NCI-H2081 (cell line): ENCODE measurements at regions not wholly inside any gene's neighbourhood (a gene's known extent, or its start where the extent isn't known, plus 50 kb on each side); places are given as distances from the start of the nearest gene placed in this dataset.

Source experiments
- DNase-seq, 2 experiments: peaks; one replicate each; lab custom pipeline; 2025; lab: John Stamatoyannopoulos, UW

DNA sequence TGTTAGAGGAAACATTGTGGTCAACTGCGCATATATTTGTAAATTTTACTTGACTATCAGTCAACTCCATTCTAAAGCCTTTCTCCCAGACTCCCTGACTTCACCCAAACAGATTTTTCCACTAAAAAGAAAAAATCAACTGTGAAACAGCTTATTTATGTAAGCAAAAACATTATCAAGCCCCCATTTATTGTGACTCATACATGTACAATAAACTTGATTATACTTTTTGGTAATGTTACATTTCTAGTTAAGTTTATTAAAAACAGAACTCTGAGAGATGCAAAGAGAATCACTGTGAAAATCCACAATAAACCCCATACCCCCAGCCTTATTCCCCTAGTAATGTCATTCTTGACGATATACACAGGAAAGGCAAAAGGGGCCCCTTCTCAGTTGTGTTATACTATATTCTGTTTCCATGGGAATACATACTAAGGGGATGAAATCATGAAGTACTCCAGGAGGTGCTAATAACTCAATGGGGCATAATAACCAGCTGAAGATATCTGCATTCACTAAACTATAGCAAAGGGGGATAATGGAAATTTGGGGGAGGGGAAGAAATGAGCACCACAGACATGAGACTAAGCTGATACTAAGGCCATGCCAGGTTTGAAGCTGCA, 616.0 kb downstream of the ACTL7B start:
- DNase-seq = no peak

DNA sequence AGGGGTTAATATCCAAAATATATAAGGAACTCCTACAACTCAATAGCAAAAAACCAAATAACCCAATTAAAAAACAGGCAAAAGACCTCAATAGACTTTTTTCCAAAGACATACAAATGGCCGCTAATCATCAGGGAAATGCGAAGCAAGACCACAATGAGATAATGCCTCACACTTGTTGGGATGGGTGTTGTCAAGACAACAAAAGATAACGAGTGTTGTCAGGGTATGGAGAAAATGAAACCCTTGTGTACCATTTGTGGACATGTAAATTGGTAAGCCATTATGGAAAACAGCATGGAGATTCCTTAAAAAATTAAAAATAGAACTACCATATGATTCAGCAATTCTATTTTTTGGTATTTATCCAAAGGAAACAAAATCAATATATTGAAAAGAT, 620.2 kb downstream of the ACTL7B start:
- DNase-seq = peak in 1 of 2 experiments; percentile 4

DNA sequence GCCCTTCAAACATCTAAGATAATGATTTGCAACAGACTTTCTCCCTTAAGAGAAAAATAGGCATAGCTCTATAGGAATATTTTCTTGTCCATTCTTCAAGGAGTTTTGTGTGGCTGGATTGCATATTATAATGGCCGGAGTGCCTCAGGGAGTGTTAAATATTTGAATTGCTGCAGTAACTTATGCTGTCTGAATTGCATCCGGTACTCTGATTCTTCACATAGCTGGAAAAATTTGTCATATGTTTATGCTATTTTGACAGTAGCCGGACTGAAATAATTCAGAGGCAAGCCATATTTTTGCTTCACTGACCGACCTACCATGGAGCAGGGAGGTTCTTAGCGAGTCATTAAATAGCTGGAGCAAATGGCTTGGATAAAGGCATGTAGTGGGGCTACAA, 621.0 kb downstream of the ACTL7B start:
- DNase-seq = no peak

DNA sequence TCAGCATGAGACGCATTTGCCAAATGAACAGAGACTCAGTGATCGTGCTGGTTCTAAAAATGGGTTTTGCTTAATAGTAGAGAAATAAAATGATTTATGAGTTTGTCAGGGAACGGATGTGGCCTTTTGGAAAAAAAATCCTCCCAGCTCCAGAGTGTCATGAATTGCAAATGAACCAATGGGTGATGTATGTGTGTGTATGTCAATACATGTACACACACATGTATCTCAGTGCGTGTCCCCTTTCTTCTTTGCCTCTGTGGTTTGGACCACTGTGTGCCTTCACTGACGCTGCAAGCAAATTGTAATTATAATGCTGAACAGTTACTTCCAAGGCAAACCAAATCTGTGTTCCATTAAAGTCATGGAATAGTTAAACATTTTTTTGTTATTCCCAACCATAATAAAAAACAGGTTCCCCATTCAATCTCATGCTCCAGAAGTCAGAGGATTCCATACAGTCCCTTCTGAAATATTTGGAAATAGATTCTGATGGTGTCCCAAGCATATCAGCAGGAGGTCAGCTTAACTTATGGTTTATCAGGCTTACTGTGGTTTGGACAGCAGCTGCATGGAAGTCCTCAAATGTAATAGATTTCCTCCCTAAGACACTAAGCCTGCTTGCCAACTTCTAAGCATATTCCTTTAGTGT, 630.5 kb downstream of the ACTL7B start:
- no peak for DNase-seq

DNA sequence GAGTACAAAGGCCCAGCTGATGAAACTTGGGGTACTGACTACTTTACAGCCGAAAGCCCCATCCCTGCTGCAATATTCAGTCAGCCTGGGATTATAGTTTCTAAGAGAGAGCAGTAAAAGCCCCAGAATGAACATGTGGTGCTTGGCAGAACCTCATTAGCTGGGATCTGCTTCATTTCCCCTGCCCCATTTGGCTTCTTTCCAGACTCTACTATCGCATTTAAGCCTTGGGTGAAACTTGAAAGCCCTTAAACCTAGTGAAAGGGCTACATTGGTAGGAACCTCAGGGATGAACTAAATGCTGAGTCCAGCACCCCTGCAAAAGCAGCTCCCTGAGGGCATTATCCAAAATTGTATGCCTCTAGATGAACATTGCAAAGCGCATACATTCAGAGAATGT, 631.1 kb downstream of the ACTL7B start:
- no peak for DNase-seq

DNA sequence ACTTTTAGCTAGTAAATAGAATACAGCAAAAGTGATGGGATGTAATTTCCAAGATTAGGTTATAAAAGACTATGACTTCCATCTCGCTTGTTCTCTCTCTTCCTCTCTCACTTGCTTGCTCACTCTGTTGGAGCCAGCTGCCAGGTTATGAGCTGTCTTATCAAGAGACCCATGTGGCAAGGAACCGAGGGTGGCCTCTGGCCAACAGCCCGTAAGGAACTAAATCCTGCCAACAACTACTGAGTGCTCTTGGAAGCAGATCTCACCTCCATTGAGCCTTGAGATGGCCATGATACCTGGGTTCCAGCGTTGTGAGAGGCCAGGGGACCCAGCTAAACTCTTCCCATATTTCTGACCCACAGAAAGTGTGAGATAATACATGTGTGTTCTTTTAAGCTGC, 636.1 kb downstream of the ACTL7B start:
- DNase-seq = no peak

DNA sequence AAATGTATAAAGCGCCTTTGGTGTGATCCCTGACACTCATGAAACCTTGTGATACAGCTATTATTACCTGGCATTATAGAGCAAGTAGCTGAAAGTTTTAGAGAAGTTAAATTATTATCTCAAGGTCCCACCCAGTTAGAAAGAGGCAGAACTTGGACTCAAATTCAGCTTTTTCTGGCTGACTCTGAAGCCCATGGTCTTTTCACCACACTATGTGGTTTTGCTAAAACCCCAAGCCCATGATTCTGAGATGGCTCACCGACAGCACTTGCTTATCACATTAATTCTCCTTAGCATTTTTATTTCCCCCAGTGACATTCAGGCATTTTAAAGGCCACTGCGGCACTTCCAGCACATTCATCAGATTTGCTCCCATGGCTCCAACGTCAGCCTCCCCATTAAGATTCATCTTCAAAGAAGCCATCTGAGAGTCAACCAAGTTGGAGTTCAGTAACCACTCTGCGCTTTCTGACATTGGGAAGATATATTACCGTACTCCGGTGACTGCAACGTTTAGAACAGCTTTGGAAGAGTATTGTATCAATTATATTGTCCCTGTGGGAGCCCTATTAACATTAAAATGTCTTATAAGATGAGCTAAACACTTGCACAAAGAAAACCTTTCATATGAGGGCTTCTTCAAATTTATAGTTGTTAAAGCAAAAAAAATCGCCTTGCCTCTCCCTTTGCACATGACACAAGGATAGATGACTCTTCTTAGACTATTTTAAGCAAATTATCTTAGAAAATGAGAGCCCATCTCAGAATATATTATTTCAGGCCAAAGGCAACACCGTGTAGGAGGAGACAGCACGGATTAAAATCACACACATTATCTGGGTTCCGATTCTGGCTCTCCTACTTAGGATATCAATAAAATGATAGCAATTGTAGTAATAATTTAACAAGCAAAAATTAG, 638.1 kb downstream of the ACTL7B start:
- no peak for DNase-seq

DNA sequence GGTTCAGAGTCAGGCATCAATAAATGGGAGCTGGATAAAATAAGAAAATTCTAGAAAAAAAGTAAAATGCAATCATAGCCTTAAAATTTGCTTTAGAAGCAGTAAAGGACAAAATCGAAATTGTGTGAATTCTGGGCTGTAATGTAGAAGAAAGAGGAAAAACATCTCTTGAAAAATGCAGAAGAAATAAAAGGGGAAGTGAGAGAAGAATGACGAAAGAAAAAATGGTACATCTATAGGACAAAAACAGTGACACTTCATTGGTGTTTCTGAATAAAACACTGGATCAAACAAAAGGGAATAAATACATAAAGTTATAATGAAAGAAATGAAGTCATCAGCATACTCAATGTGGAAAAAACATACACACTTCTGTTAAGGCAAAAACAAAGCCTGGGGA, 642.3 kb downstream of the ACTL7B start:
- no peak for DNase-seq

DNA sequence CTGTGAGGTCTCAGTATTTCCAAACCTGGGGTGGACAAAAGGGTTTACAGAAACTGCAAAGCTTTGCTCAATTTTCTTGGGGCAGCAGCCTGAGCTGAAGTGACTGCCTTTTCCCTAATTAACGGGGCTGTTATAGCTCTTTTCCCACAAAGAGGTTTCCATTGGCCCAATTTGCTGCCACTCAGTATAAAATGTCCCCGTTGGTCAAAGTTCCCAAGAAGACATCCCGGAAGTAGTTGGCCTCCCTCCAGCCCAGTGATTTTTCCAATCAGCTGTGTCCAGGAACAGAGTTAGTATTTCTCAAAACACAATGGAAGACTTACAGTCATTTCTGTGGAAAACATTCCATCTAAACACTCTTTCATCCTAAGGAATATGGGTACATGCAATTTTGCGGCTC, 643.6 kb downstream of the ACTL7B start:
- no peak for DNase-seq

DNA sequence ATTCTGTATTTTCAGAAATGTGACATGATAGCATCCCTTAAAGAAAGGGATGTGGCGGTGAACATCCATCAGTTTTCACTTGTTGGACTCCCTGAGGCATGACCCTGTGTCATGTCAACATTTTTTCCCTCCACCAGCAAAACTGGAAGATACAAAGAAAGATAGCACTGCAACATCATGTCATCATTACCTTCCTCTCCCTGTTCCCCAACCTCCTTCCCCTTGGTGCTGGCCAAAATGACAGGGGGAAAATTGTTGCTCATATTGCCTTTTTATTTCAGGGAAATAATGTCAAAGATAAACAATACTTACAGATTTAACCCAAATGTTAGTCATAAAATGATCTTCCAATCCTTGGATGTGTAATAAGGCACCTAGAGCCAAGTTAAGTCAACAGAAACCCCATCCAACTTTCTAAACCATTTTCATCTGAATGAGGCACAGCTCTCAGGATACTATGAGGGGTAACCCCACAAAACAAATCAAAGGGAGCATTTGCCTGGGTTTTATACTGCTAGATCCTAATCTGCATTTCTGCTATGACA, 644.3 kb downstream of the ACTL7B start:
- no peak for DNase-seq

DNA sequence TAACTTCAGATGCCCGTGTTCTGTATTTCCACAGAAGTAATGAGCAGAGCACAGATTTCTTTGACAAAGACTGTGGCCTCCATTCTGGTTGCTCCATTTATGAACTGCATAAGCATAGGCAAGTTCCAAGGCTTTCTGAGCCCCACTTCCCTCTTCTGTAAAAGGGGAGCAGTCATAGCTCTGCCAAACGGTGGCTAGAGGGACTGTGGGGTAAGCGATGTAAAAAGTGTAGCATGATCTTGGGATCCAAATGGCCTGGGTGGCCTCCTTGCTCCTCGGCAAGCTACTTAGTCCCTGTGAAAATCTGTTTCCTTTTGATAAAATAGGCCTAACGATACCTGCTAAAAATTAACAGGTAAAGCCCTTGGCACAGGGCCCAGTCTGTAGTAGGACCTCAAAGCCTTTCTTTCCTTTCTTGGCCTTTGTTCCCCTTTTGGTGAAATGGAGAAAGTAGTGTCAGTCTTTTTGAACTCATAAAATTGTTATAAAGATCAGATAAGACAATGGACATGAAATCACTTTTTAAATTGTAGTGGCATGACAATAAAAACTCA, 646.6 kb downstream of the ACTL7B start:
- DNase-seq = no peak

DNA sequence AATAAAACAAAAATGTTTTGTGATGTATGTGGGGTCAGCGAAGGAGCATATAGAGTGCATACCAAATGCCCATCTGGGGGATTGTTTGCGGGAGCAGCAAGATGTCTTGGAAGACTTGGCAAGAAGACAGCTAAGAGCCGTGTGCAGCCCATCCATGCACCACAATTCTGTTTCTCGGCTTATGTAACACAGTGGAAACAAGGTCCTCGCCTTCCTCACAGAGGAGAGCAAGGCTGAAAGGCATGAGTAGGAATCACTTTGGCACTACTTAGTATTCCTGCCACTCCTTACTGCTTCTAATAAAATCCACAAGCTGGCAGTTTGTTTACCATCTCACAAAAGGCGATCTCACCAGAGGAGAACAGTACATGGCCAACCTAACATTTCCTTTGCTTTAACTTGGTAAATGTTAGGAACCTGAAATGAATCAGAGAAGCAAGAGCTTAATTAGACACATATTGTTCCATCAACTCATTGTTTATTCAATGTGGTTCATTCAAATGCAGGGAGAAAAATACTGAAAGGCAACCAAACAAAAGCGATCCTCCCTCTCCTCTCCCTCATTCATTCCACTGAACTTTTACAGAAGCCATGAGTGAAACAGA, 648.1 kb downstream of the ACTL7B start:
- peak in 1 of 2 experiments; percentile 24 for DNase-seq

DNA sequence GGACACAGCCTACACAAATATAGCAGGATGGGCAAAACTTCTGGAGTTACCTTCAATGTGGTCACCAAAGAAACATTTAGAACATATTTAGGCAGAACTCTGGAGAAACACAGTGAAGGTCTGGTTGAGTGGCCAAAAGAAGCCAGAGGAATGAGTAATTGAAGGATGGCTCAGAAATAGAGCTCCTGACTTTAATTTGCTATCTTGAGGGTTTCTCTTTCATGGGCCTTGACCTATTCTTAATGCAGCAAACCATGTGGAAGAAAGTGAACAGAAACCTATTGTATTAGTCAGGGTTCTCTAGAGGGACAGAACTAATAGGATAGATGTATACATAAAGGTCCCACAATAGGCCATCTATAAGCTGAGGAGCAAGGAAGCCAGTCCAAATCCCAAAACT, 650.5 kb downstream of the ACTL7B start:
- no peak for DNase-seq

DNA sequence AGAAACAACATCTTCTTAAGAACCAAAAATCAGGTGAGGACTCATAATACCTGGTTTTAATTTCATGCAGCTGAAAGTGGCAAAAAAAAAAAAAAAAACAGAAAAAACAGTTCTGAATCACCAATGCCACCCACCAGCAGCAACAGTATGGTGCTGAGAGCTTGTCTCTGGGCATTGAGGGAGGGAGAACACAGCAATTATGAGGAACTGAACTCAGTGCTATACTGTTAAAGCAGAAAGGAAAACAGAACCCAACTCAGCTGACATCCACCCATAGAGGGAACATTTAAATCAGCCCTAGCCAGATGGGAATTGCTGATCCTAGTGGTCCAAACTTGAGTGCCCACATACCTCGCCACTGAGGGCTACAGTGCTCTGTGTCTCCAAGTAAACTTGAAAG, 657.9 kb downstream of the ACTL7B start:
- no peak for DNase-seq

DNA sequence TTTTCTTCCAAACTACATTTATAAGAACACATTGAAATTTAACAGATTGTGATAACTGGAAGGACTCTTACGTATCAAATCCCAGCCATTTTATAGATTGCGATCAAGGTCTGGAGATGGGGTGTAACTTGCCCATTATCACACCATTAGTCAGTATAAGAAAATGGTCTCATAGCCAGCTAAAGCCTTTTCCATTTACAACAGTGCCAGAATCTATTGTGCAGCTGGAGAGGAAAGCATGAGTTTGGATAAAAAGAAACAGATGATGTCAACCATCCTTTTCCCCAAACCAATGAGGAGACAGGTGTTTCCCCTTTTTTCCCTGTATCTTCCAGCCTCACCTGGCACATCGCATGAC, 658.8 kb downstream of the ACTL7B start:
- DNase-seq = no peak

DNA sequence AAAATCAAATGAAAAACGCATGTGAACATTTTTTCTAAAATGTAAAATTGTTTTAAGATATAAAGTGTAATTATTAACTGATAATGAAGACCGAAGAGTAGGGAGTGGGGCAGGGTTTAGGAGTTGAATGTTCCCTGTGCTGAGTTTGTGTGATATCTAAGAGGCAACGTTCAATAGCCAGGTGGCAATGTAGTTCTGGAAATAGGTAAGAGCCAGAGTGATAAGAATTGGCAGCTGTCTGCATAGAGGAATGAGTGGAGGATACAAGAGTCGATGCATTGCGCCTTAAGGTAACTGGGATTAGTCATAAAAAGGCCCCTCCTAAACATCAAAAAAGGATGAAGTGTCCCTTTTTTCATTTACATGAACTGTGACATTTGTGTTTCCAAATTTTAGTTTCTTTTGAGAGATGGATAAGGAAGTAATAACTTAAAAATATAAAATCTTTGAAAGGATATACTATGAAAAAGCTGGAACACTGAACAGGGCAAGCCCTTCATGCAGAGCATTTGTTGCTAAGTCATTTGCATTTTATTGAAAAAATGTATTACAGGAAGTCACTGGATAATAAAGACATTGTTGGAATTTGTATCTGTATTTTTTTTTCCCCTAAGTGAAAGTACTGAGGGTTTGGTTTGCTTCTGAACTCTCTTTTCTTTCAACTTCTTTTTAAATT, 659.3 kb downstream of the ACTL7B start:
- no peak for DNase-seq

DNA sequence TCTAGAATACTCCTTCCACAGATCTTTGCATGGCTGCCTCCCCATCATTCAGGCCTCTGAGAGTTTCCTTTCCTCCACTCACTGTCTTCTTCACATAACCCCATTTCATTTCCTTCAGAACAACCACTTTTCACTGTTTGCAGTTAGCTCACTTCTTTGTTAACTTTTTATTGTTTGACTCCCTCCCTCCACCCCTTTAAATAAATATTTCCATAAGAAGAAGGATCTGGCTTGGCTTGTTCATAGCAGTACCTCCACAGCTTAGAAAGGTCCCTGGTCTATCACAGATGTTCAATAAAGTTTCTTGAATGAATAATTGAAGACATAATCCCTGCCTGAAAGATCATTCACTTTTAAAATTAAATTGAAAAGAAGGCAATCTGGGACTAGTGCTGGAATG, 661.6 kb downstream of the ACTL7B start:
- no peak for DNase-seq

DNA sequence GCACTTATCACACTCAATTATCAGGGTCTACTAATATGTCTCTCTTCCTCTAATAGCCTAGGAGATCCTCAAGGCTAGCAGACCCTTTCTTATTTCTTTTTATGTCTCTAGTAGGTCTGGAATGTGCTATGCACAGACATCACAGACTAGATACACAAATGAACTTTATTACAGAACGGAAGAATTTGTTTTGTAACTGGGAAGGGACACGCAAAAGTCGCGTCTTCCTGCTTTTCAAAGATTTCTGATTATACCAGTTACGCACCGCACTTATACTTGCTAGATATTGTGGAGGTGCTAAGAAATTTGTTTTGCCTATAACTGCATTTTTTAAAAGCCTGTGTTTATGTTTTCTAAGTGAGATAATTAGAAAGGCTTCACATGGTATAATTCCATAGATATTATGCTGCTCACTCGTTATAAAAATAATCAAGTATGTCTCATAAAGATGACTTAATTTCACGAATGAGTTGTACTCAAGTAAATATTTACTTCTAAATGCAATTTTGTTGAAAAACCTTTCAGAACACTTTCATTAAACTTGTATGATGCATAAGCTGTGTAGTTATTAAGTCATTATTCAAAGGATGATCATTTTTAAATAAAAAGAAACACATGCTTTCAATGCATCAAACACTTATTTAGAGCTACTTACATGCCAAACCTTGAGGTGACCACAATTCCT, 662.6 kb downstream of the ACTL7B start:
- DNase-seq = no peak

DNA sequence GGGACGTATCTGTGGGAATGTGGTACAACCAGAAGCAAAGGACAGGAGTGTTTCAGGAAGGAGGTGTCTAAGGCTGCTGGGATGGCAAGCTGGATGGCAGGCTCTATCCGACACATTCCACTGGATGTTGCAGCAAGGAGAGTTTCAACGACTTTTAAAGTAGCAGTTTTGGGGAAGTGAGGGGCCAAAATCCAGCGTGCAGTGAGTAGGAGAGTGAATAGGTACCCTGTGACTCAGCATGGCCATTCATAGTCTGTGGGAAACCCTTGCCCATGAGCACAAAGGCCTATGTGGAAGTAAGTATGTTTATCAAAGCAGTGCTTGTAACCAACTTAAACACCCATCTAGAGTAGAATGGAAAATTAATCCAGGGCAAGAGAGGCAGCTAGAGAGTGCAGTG, 664.7 kb downstream of the ACTL7B start:
- DNase-seq = no peak

DNA sequence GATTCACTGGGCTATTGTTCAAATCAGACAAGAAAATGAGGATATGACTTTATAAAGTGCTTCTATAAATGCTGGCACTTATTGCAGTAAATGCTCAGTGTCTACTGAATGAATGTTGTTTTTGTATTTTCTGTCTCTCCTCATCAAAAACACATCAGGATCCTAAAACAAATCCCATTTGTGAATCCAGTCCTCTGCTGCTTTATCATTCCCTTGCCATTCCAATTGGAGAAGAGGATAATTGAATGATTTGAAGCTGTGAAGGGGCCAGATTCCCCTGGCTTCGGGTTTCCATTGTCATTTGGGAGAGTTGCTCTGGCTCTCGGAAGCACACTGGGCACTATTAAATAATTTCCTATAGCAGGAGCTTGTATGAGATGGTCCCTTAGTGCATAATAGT, 666.8 kb downstream of the ACTL7B start:
- no peak for DNase-seq

DNA sequence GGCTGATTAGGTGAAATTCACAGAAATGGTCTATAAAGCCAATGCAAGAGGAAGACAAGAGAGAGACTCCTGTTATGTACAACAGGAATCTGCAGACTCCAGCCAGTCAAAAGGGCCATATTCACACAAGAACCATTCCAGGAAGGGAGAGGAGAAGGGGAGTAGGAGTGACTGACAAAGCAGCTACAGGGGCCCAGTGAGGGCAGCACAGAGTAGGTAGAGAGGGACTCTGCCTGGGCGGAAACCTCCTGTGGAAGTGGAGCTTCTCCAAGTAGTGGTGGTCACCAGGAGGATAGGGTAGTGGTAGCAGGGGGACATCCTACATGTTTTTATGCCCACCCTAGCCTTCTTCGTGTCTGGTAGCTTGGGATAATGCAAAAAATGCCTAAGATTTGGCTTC, 667.3 kb downstream of the ACTL7B start:
- no peak for DNase-seq
